A673 (cell line): ENCODE measurements at regions not wholly inside any gene's neighbourhood (a gene's known extent, or its start where the extent isn't known, plus 50 kb on each side); places are given as distances from the start of the nearest gene placed in this dataset.

Experiments used
- BruUV-seq: library from RNA; stranded (reverse); fragments of 400-500 nt; replicated peaks from 2 replicates; lab custom pipeline; 2021; lab: Mats Ljungman, UMichigan
- CTCF ChIA-PET: fragments of 300-600 bp; sonication (Branson Sonifier 250); formaldehyde crosslinking; loops from one replicate; lab custom pipeline; 2022; ENCODE audit warnings: antibody characterized with exemption; lab: Charles Lee
- POLR2A ChIA-PET: fragments of 300-600 bp; sonication (Branson Sonifier 250); formaldehyde crosslinking; loops from one replicate; lab custom pipeline; 2022; ENCODE audit warnings: antibody characterized with exemption; ENCODE audit not compliant: low non-redundant PET; lab: Charles Lee
- DNase-seq: peaks from one replicate; pipeline ENCODE4 v3.0.0-alpha.2; 2015; ENCODE audit warnings: low spot score
- H3K27ac ChIP-seq: fragments of 200-600 bp; sonication (generic); 2 replicates; pipeline ENCODE4 v1.5.1; 2016; ENCODE audit warnings: mixed run types, low read depth, mild to moderate bottlenecking, mixed read lengths, antibody characterized with exemption, low read length; ENCODE audit not compliant: poor library complexity, severe bottlenecking
- H3K27me3 ChIP-seq: fragments of 200-600 bp; sonication (generic); replicated peaks from 2 replicates; pipeline ENCODE4 v1.6.1; 2017; ENCODE audit warnings: mixed run types, low read depth, mild to moderate bottlenecking, mixed read lengths, antibody characterized with exemption, low read length; ENCODE audit not compliant: insufficient read depth, poor library complexity
- H3K36me3 ChIP-seq: fragments of 200-600 bp; sonication (generic); 2 replicates; pipeline ENCODE4 v1.6.1; 2016; ENCODE audit warnings: mixed run types, mild to moderate bottlenecking, mixed read lengths, antibody characterized with exemption, low read length; ENCODE audit not compliant: insufficient read depth, poor library complexity, severe bottlenecking
- H3K4me1 ChIP-seq: fragments of 200-600 bp; sonication (generic); 2 replicates; pipeline ENCODE4 v1.6.1; 2017; ENCODE audit warnings: mixed run types, mild to moderate bottlenecking, mixed read lengths, antibody characterized with exemption, low read length; ENCODE audit not compliant: insufficient read depth, poor library complexity, severe bottlenecking
- H3K4me3 ChIP-seq: fragments of 200-600 bp; sonication (generic); 2 replicates; pipeline ENCODE4 v1.5.1; 2016; ENCODE audit warnings: low read depth, mixed run types, mild to moderate bottlenecking, mixed read lengths, low read length; ENCODE audit not compliant: poor library complexity, severe bottlenecking
- H3K9me3 ChIP-seq: fragments of 200-600 bp; sonication (generic); 2 replicates; pipeline ENCODE4 v1.6.1; 2016; ENCODE audit warnings: mixed run types, low read depth, mild to moderate bottlenecking, mixed read lengths, antibody characterized with exemption, low read length; ENCODE audit not compliant: poor library complexity, severe bottlenecking
- EZH2 ChIP-seq: fragments of 200-600 bp; sonication (generic); IDR thresholded peaks from 2 replicates; pipeline ENCODE4 v1.6.1; 2017; ENCODE audit warnings: borderline replicate concordance, low read depth, mild to moderate bottlenecking, mixed read lengths, antibody characterized with exemption, low read length; ENCODE audit not compliant: poor library complexity, severe bottlenecking
- intact Hi-C: fragments of 100-400 bp; cut with micrococcal nuclease; formaldehyde crosslinking; loops from one replicate; pipeline ENCODE4 v1.10.0; 2022; ENCODE audit not compliant: unreplicated experiment
- TF ChIP-seq, protein P1 (sequence below): fragments of 300-800, 200-600 bp; sonication (generic); conservative IDR thresholded peaks from 2 replicates; pipeline ENCODE4 v1.5.1; 2017; ENCODE audit warnings: low read depth, mild to moderate bottlenecking, antibody characterized with exemption, low read length, moderate library complexity, mixed read lengths

DNA sequence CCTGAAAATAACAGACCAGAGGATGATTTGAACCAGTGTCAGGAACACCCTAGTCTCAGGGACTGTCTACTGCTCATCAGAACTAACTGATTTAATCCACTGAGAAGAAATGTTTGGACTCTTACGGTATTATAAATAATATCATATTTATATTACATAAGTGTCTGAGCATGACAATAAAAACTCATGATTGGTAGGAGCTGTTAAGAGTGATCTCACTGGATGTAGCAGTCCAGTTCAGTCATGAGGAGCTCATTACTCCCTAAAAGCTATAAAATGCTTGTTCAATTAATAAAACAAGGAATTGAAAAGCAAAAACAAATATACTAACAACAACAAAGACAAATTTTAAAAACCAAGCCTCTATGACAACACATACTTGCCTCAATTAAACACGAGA is 68.8 kb upstream of the BCL9 start:
- BruUV-seq = no TSS peak
- POLR2A ChIA-PET = no interaction called here
- no peak overlapping the region for H3K27ac ChIP-seq

DNA sequence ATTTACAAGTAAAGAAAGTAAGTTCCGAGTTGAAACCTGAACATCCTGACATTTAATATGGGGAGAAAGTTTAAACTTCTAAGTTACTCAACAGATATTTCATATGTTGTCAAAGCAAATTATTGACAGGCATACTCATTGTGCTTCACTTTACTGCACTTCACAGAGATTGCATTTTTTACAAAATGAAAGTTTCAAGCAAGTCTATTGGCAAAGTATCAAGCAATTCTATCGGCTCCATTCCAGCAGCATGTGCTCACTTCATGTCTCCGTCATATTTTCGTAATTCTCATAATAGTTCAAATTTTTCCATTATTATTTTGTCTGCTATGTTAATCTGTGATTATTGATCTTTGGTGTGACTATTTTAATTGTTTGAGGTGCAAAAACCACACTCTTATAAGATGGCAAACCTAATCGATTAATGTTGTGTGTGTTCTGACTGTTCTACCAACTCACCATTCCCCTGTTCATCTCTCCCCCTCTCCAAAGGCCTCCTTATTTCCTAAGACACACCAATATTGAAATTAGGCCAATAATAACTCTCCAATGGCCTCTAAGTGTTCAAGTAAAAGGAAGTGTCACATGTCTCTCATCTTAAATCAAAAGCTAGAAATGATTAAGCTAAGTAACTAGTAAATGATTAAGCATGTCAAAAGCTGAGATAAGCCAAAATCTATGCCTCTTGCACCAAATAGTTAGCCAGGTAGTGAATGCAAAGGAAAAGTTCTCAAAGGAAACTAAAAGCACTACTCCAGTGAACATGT is 68.2 kb upstream of the BCL9 start:
- TF ChIP-seq, protein P1, sequence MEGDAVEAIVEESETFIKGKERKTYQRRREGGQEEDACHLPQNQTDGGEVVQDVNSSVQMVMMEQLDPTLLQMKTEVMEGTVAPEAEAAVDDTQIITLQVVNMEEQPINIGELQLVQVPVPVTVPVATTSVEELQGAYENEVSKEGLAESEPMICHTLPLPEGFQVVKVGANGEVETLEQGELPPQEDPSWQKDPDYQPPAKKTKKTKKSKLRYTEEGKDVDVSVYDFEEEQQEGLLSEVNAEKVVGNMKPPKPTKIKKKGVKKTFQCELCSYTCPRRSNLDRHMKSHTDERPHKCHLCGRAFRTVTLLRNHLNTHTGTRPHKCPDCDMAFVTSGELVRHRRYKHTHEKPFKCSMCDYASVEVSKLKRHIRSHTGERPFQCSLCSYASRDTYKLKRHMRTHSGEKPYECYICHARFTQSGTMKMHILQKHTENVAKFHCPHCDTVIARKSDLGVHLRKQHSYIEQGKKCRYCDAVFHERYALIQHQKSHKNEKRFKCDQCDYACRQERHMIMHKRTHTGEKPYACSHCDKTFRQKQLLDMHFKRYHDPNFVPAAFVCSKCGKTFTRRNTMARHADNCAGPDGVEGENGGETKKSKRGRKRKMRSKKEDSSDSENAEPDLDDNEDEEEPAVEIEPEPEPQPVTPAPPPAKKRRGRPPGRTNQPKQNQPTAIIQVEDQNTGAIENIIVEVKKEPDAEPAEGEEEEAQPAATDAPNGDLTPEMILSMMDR = no peak
- no peak for TF ChIP-seq EZH2
- H3K4me3 ChIP-seq = no peak overlapping the region
- intact Hi-C loops = no loop called here
- H3K9me3 ChIP-seq = no peaks in the 10 kb centered on the region
- BruUV-seq = no TSS peak
- H3K27ac ChIP-seq = no peak overlapping the region
- POLR2A ChIA-PET = no interaction called here
- no peaks in the 10 kb centered on the region for H3K4me1 ChIP-seq
- H3K36me3 ChIP-seq = no peaks in the 10 kb centered on the region
- H3K27me3 ChIP-seq = no peaks in the 10 kb centered on the region
- no peak for DNase-seq
- CTCF ChIA-PET = no interaction called here

More for the DNA sequence above, 68.8 kb upstream of the BCL9 start:
- H3K4me3 ChIP-seq = no peak overlapping the region
- CTCF ChIA-PET = no interaction called here
- no peaks in the 10 kb centered on the region for H3K4me1 ChIP-seq
- H3K36me3 ChIP-seq = no peaks in the 10 kb centered on the region
- H3K27me3 ChIP-seq = no peaks in the 10 kb centered on the region
- intact Hi-C loops = no loop called here
- no peak for TF ChIP-seq EZH2
- TF ChIP-seq, protein P1 = no peak
- H3K9me3 ChIP-seq = no peaks in the 10 kb centered on the region
- no peak for DNase-seq

- TF ChIP-seq, protein P1 = no peak
- no peak for TF ChIP-seq EZH2
- DNase-seq = no peak
- Histone ChIP-seq H3K4me3 (no peak overlapping the region), H3K9me3 (no peaks in the 10 kb centered on the region), H3K4me1 (no peaks in the 10 kb centered on the region), H3K27ac (no peak overlapping the region), H3K36me3 (no peaks in the 10 kb centered on the region), H3K27me3 (no peaks in the 10 kb centered on the region)
- no TSS peak for BruUV-seq
- POLR2A ChIA-PET = no interaction called here
- intact Hi-C loops = no loop called here
- CTCF ChIA-PET = no interaction called here
Measured at GRCh38 chr1:147473733-147474049, 67.6 kb upstream of the BCL9 start.
